Endothelial cell of umbilical vein (primary cell): ENCODE measurements at regions not wholly inside any gene's neighbourhood (a gene's known extent, or its start where the extent isn't known, plus 50 kb on each side); places are given as distances from the start of the nearest gene placed in this dataset.

ENCODE experiments used
- BruUV-seq: library from RNA; stranded (reverse); fragments of 400-500 nt; replicated peaks from 2 replicates; lab custom pipeline; 2021; lab: Mats Ljungman, UMichigan
- CTCF ChIA-PET: fragments of 300-600, 350-600 bp; sonication (Branson Sonifier 250); formaldehyde crosslinking; loops from one replicate; lab custom pipeline; 2021; ENCODE audit warnings: antibody characterized with exemption, inconsistent platforms; lab: Charles Lee
- POLR2A ChIA-PET: fragments of 300-600, 350-600 bp; sonication (Branson Sonifier 250); formaldehyde crosslinking; loops from one replicate; lab custom pipeline; 2021; ENCODE audit warnings: antibody characterized with exemption, inconsistent platforms; lab: Charles Lee
- DNase-seq: peaks from one replicate; pipeline ENCODE4 v3.0.0-alpha.2; 2011; ENCODE audit warnings: low read depth, low spot score
- FAIRE-seq: peaks from 2 replicates; lab custom pipeline; 2011; peaks lifted over from hg19 to GRCh38; lab: Jason Lieb, UNC
- H2AFZ ChIP-seq: 2 replicates; pipeline ENCODE4 v1.6.0; 2012; ENCODE audit warnings: low read depth, low read length, control low read depth, inconsistent platforms
- H3K27ac ChIP-seq: 2 replicates; pipeline ENCODE4 v1.5.1; 2011; ENCODE audit warnings: low read depth, mild to moderate bottlenecking, control low read depth, low read length, moderate library complexity; ENCODE audit not compliant: insufficient read depth
- H3K27me3 ChIP-seq, 2 experiments: 2 replicates each; pipeline versions ENCODE4 v1.6.0 to v1.6.1; 2011; ENCODE audit warnings: low read length in 2 of 2, mixed read lengths in 1 of 2; ENCODE audit not compliant: control insufficient read depth in 2 of 2, insufficient read depth in 2 of 2
- H3K36me3 ChIP-seq, 2 experiments: 2 replicates in 1 of 2; 3 replicates in 1 of 2; pipeline ENCODE4 v1.5.1; 2011; ENCODE audit warnings: low read length in 2 of 2, mild to moderate bottlenecking in 1 of 2, moderate library complexity in 1 of 2; ENCODE audit not compliant: control insufficient read depth in 2 of 2, insufficient read depth in 2 of 2; ENCODE audit errors: extremely low read depth in 1 of 2
- H3K4me1 ChIP-seq: 3 replicates; pipeline ENCODE4 v1.5.1; 2011; ENCODE audit warnings: mild to moderate bottlenecking, low read length; ENCODE audit not compliant: control insufficient read depth, insufficient read depth; ENCODE audit errors: extremely low read depth
- H3K4me2 ChIP-seq: 2 replicates; pipeline ENCODE4 v1.6.1; 2011; ENCODE audit warnings: low read length, control low read depth, mixed read lengths; ENCODE audit not compliant: insufficient read depth
- H3K4me3 ChIP-seq, 3 experiments: fragments of 200-600 bp in 1 of 3; sonication (generic), shearing (Covaris generic) in 1 of 3; replicated peaks in 1 of 3; 2 replicates each; pipeline ENCODE4 v1.5.1; 2011 to 2016; ENCODE audit warnings: control low read depth in 3 of 3, low read length in 3 of 3, mild to moderate bottlenecking in 2 of 3, inconsistent platforms in 1 of 3, low read depth in 1 of 3, moderate library complexity in 1 of 3; ENCODE audit not compliant: insufficient read depth in 1 of 3
- H3K79me2 ChIP-seq: 2 replicates; pipeline ENCODE4 v1.6.0; 2012; ENCODE audit warnings: low read length, inconsistent platforms; ENCODE audit not compliant: control insufficient read depth, insufficient read depth
- H3K9ac ChIP-seq: replicated peaks from 2 replicates; pipeline ENCODE3; 2011; ENCODE audit warnings: low read length, control low read depth; ENCODE audit not compliant: insufficient read depth; ENCODE audit errors: extremely low read depth
- H3K9me1 ChIP-seq: replicated peaks from 3 replicates; pipeline ENCODE4 v1.6.0; 2011; ENCODE audit warnings: mild to moderate bottlenecking, low read length; ENCODE audit not compliant: control insufficient read depth, insufficient read depth; ENCODE audit errors: extremely low read depth
- H3K9me3 ChIP-seq: replicated peaks from 2 replicates; pipeline ENCODE4 v1.5.1; 2012; ENCODE audit warnings: low read length, inconsistent platforms; ENCODE audit not compliant: control insufficient read depth, insufficient read depth
- H4K20me1 ChIP-seq: replicated peaks from 2 replicates; pipeline ENCODE3; 2011; ENCODE audit warnings: mild to moderate bottlenecking, low read length; ENCODE audit not compliant: control insufficient read depth, insufficient read depth; ENCODE audit errors: extremely low read depth
- EZH2 ChIP-seq: IDR thresholded peaks from 2 replicates; pipeline ENCODE4 v1.6.1; 2012; ENCODE audit warnings: borderline replicate concordance, low read depth, mild to moderate bottlenecking, moderate library complexity, low read length, inconsistent platforms; ENCODE audit not compliant: severe bottlenecking
- FOS ChIP-seq: IDR thresholded peaks from 2 replicates; pipeline ENCODE4 v1.6.1; 2011; ENCODE audit warnings: mild to moderate bottlenecking, low read length, moderate library complexity, borderline replicate concordance; ENCODE audit not compliant: insufficient read depth
- JUN ChIP-seq: IDR thresholded peaks from 2 replicates; pipeline ENCODE4 v1.6.1; 2011; ENCODE audit warnings: borderline replicate concordance, low read depth; ENCODE audit not compliant: insufficient read length, insufficient read depth
- MYC ChIP-seq: IDR thresholded peaks from one replicate; pipeline ENCODE4 v1.6.1; 2011; ENCODE audit warnings: mild to moderate bottlenecking, low read depth, low read length
- POLR2A ChIP-seq: IDR thresholded peaks from 2 replicates; pipeline ENCODE4 v1.6.1; 2012; ENCODE audit warnings: low read depth, mild to moderate bottlenecking, control low read depth, low read length
- POLR2AphosphoS5 ChIP-seq: IDR thresholded peaks from 2 replicates; pipeline ENCODE4 v1.6.1; 2012; ENCODE audit warnings: low read depth, mild to moderate bottlenecking, control low read depth, low read length, moderate library complexity; ENCODE audit not compliant: insufficient read depth
- dilution Hi-C: fragments of 300-500 bp; cut with MboI; formaldehyde crosslinking; loops from one replicate; pipeline ENCODE4 v1.15.0; 2019; ENCODE audit warnings: low sequenced_read_pairs; ENCODE audit not compliant: extremely low pct_ligation_motif_present
- intact Hi-C: fragments of 100-400 bp; cut with micrococcal nuclease; formaldehyde crosslinking; loops from one replicate; pipeline ENCODE4 v1.10.0; 2022
- TF ChIP-seq, protein P1 (sequence below): IDR thresholded peaks from 2 replicates; pipeline ENCODE4 v1.6.1; 2011; ENCODE audit not compliant: insufficient read depth, insufficient read length
- TF ChIP-seq, protein P2 (sequence below), 2 donors: IDR thresholded peaks; 1 replicate in 1 of 2; 2 replicates in 1 of 2; pipeline ENCODE4 v1.5.1; 2011; ENCODE audit warnings: low read length in 2 of 2, mild to moderate bottlenecking in 2 of 2, moderate library complexity in 2 of 2, control low read depth in 1 of 2, inconsistent platforms in 1 of 2, low read depth in 1 of 2; ENCODE audit not compliant: insufficient read depth in 1 of 2; ENCODE audit errors: extremely low read depth in 1 of 2

DNA sequence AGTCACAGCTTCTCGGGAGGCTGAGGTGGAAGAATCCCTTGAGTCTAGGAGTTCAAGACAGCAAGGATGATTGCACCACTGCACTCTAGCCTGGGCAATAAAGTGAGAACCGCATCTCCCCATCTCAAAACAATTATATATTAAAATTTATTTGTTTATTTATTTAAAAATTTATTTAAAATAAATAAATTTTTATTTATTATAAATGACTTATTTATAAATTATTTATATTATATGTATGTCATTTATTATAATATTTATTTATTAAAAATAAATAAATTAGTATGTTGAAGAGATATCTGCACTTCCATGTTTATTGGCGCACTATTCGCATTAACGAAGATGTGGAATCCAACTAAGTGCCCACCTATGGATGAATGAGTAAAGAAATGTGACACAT lies 683.2 kb upstream of the BRINP3 start:
- TF ChIP-seq, protein P1, sequence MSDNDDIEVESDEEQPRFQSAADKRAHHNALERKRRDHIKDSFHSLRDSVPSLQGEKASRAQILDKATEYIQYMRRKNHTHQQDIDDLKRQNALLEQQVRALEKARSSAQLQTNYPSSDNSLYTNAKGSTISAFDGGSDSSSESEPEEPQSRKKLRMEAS, result no peak
- TF ChIP-seq JUN (no peak), POLR2AphosphoS5 (no peak), FOS (no peak), EZH2 (no peak), POLR2A (no peak), MYC (no peak)
- TF ChIP-seq, protein P2, sequence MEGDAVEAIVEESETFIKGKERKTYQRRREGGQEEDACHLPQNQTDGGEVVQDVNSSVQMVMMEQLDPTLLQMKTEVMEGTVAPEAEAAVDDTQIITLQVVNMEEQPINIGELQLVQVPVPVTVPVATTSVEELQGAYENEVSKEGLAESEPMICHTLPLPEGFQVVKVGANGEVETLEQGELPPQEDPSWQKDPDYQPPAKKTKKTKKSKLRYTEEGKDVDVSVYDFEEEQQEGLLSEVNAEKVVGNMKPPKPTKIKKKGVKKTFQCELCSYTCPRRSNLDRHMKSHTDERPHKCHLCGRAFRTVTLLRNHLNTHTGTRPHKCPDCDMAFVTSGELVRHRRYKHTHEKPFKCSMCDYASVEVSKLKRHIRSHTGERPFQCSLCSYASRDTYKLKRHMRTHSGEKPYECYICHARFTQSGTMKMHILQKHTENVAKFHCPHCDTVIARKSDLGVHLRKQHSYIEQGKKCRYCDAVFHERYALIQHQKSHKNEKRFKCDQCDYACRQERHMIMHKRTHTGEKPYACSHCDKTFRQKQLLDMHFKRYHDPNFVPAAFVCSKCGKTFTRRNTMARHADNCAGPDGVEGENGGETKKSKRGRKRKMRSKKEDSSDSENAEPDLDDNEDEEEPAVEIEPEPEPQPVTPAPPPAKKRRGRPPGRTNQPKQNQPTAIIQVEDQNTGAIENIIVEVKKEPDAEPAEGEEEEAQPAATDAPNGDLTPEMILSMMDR (IDR thresholded peaks at IDR 0.05; ENCODE audit: extremely low read depth in 1 of 2, insufficient read depth in 1 of 2, low read depth in 1 of 2, low read length in 2 of 2), result no peak
- no TSS peak for BruUV-seq
- DNase-seq, result no peak
- POLR2A ChIA-PET, result no interaction called here
- Histone ChIP-seq H2AFZ (no peak overlapping the region), H3K9ac (no peak overlapping the region), H3K9me3 (no peaks in the 10 kb centered on the region), H3K4me3 (no peak overlapping the region), H3K4me1 (no peaks in the 10 kb centered on the region), H3K27me3 (no peaks in the 10 kb centered on the region), H4K20me1 (no peaks in the 10 kb centered on the region), H3K36me3 (no peaks in the 10 kb centered on the region), H3K4me2 (no peak overlapping the region), H3K9me1 (no peaks in the 10 kb centered on the region), H3K27ac (no peak overlapping the region), H3K79me2 (no peaks in the 10 kb centered on the region)
- CTCF ChIA-PET, result no interaction called here
- no peak for FAIRE-seq
- intact Hi-C loops (no loop called here), dilution Hi-C loops (no loop called here)
